SK-N-SH treated with all-trans-retinoic acid at 6 μM for 48 hours (cell line): ENCODE measurements at regions not wholly inside any gene's neighbourhood (a gene's known extent, or its start where the extent isn't known, plus 50 kb on each side); places are given as distances from the start of the nearest gene placed in this dataset.
A peak's percentile ranks its signal among the peaks of the same experiment; 100 is the strongest.

Experiments used
- ATAC-seq: fragments of 200-7000 bp; cut with Tn5 transposase; 3 replicates; pipeline ENCODE4 v1.9.1; 2020; ENCODE audit warnings: mild to moderate bottlenecking, moderate library complexity
- CREB5 ChIP-seq: fragments of 250-450 bp; sonication (Bioruptor Pico); IDR thresholded peaks from 2 replicates; pipeline ENCODE4 v1.5.1; 2020; ENCODE audit warnings: low read depth, mild to moderate bottlenecking, moderate library complexity
- CSDC2 ChIP-seq: fragments of 250-450 bp; sonication (Bioruptor Pico); IDR thresholded peaks from 2 replicates; pipeline ENCODE4 v1.5.0; 2020; ENCODE audit warnings: mild to moderate bottlenecking, moderate library complexity
- ESRRG ChIP-seq: fragments of 250-450 bp; sonication (Bioruptor Pico); IDR thresholded peaks from 2 replicates; pipeline ENCODE4 v1.6.1; 2021; ENCODE audit warnings: mild to moderate bottlenecking
- GLIS3 ChIP-seq: fragments of 250-450 bp; sonication (Bioruptor Pico); IDR thresholded peaks from 2 replicates; pipeline ENCODE4 v1.5.0; 2020; ENCODE audit warnings: mild to moderate bottlenecking, moderate library complexity
- ISL1 ChIP-seq: fragments of 250-450 bp; sonication (Bioruptor Pico); IDR thresholded peaks from 2 replicates; pipeline ENCODE4 v2.1.2; 2022; ENCODE audit warnings: mild to moderate bottlenecking, moderate library complexity
- OSR1 ChIP-seq: fragments of 250-450 bp; sonication (Bioruptor Pico); IDR thresholded peaks from 2 replicates; pipeline ENCODE4 v1.8.0; 2022; ENCODE audit warnings: moderate library complexity, mild to moderate bottlenecking, inconsistent platforms
- PATZ1 ChIP-seq: fragments of 250-450 bp; sonication (Bioruptor Pico); IDR thresholded peaks from 2 replicates; pipeline ENCODE4 v1.8.0; 2020; ENCODE audit warnings: mild to moderate bottlenecking, moderate library complexity, borderline replicate concordance
- POU6F1 ChIP-seq: fragments of 250-450 bp; sonication (Bioruptor Pico); IDR thresholded peaks from 2 replicates; pipeline ENCODE4 v1.8.0; 2021; ENCODE audit warnings: low read depth, mild to moderate bottlenecking, moderate library complexity, borderline replicate concordance
- PPARA ChIP-seq: fragments of 250-450 bp; sonication (Bioruptor Pico); IDR thresholded peaks from 2 replicates; pipeline ENCODE4 v1.5.0; 2020; ENCODE audit warnings: mild to moderate bottlenecking, borderline replicate concordance
- RARB ChIP-seq: fragments of 250-450 bp; sonication (Bioruptor Pico); IDR thresholded peaks from 2 replicates; pipeline ENCODE4 v1.8.0; 2021; ENCODE audit warnings: mild to moderate bottlenecking, moderate library complexity
- SNAI2 ChIP-seq: fragments of 250-450 bp; sonication (Bioruptor Pico); IDR thresholded peaks from 2 replicates; pipeline ENCODE4 v1.5.0; 2020; ENCODE audit warnings: mild to moderate bottlenecking, moderate library complexity
- TCF4 ChIP-seq: fragments of 250-450 bp; sonication (Bioruptor Pico); IDR thresholded peaks from 2 replicates; pipeline ENCODE4 v1.8.0; 2021; ENCODE audit warnings: mild to moderate bottlenecking, moderate library complexity, borderline replicate concordance
- TOX ChIP-seq: fragments of 250-450 bp; sonication (Bioruptor Pico); IDR thresholded peaks from 2 replicates; pipeline ENCODE4 v1.8.0; 2021; ENCODE audit warnings: mild to moderate bottlenecking, moderate library complexity, borderline replicate concordance
- TSHZ2 ChIP-seq: fragments of 250-450 bp; sonication (Bioruptor Pico); IDR thresholded peaks from 2 replicates; pipeline ENCODE4 v1.5.0; 2020; ENCODE audit warnings: mild to moderate bottlenecking, moderate library complexity
- ZC3H10 ChIP-seq: fragments of 250-450 bp; sonication (Bioruptor Pico); IDR thresholded peaks from 2 replicates; pipeline ENCODE4 v1.5.1; 2021; ENCODE audit warnings: mild to moderate bottlenecking, moderate library complexity
- ZNF565 ChIP-seq: fragments of 450-650 bp; formaldehyde crosslinking; conservative IDR thresholded peaks from 2 replicates; pipeline ENCODE4 v1.5.0; 2020; ENCODE audit warnings: low read depth, mild to moderate bottlenecking, moderate library complexity
- ZNF70 ChIP-seq: fragments of 450-650 bp; formaldehyde crosslinking; IDR thresholded peaks from 2 replicates; pipeline ENCODE4 v1.5.0; 2020; ENCODE audit warnings: mild to moderate bottlenecking, moderate library complexity
- ZNF8 ChIP-seq: fragments of 450-650 bp; formaldehyde crosslinking; IDR thresholded peaks from 2 replicates; pipeline ENCODE4 v1.5.0; 2020; ENCODE audit warnings: mild to moderate bottlenecking, moderate library complexity

GRCh38 chr10:71035511-71036296, 147.3 kb upstream of the PCBD1 start:
- ATAC-seq = peak; percentile 37; the same call in 2 of the 3 replicates
- TF ChIP-seq OSR1 (CRISPR knock-in tag) (no peak), TCF4 (CRISPR knock-in tag) (no peak), ZC3H10 (CRISPR knock-in tag) (no peak), ZNF8 (CRISPR knock-in tag) (no peak)

- ATAC-seq = no peak
- TF ChIP-seq POU6F1 (CRISPR knock-in tag) (no peak), TOX (CRISPR knock-in tag) (no peak), ZNF565 (CRISPR knock-in tag) (no peak), SNAI2 (CRISPR knock-in tag) (no peak), TSHZ2 (CRISPR knock-in tag) (no peak), ZC3H10 (CRISPR knock-in tag) (no peak), GLIS3 (CRISPR knock-in tag) (no peak), TCF4 (CRISPR knock-in tag) (no peak), OSR1 (CRISPR knock-in tag) (no peak), CSDC2 (CRISPR knock-in tag) (no peak)
Observed at GRCh38 chr10:71036297-71036966, 148.1 kb upstream of the PCBD1 start.

DNA sequence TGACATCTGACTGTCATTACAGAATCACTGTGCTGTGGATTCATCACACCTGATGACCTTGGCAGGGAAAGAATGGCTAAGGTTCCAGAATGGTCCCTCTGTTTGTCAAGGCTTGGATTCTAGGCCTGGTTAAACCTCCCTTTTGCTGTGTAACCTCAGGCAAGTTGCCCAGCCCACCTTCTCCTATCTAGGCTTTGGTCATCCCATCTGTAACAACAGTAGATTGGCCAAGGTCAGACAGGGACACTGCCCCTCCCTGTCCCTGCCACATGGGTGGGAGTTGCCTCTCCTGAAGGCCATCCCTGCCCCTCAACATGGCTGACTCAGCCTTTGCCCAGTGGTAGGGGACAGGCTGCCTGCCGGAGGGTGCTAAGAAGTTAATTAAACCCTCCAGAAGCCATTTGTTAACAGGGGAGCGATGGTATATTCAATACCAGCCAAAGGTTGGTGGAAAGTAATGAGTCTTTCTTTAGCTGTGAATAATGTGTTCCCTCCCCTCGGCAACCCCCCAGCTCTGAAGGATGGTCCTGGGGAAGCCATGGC, 149.8 kb upstream of the PCBD1 start:
- TF ChIP-seq ESRRG (CRISPR knock-in tag) (no peak), PATZ1 (CRISPR knock-in tag) (no peak), TOX (CRISPR knock-in tag) (no peak), ZNF565 (CRISPR knock-in tag) (no peak), RARB (CRISPR knock-in tag) (no peak), POU6F1 (CRISPR knock-in tag) (no peak), ZNF70 (CRISPR knock-in tag) (no peak), CREB5 (no peak), ZNF8 (CRISPR knock-in tag) (no peak), GLIS3 (CRISPR knock-in tag) (no peak), TSHZ2 (CRISPR knock-in tag) (no peak), ISL1 (CRISPR knock-in tag) (no peak), PPARA (no peak)
- no peak for ATAC-seq
